Glutamatergic neuron (in vitro differentiated cells): ENCODE measurements at regions not wholly inside any gene's neighbourhood (a gene's known extent, or its start where the extent isn't known, plus 50 kb on each side); places are given as distances from the start of the nearest gene placed in this dataset.

Source experiments
- DNase-seq: peaks from one replicate; pipeline ENCODE4 v3.0.0; 2022
- H3K27ac Mint-ChIP-seq: one replicate; pipeline ENCODE4 v1.8.0; 2020; ENCODE audit warnings: mild to moderate bottlenecking, mixed read lengths, inconsistent platforms; ENCODE audit not compliant: unreplicated experiment
- H3K27me3 Mint-ChIP-seq: one replicate; pipeline ENCODE4 v1.8.0; 2020; ENCODE audit warnings: mild to moderate bottlenecking, moderate library complexity, mixed read lengths, inconsistent platforms; ENCODE audit not compliant: unreplicated experiment
- H3K36me3 Mint-ChIP-seq: one replicate; pipeline ENCODE4 v1.8.0; 2020; ENCODE audit warnings: mild to moderate bottlenecking, mixed read lengths, inconsistent platforms; ENCODE audit not compliant: unreplicated experiment
- H3K4me1 Mint-ChIP-seq: one replicate; pipeline ENCODE4 v1.8.0; 2020; ENCODE audit warnings: mild to moderate bottlenecking, low read depth, mixed read lengths, inconsistent platforms; ENCODE audit not compliant: unreplicated experiment
- H3K4me3 Mint-ChIP-seq: one replicate; pipeline ENCODE4 v1.8.0; 2020; ENCODE audit warnings: mild to moderate bottlenecking, mixed read lengths, inconsistent platforms; ENCODE audit not compliant: unreplicated experiment
- H3K9me3 Mint-ChIP-seq: one replicate; pipeline ENCODE4 v1.8.0; 2020; ENCODE audit warnings: mild to moderate bottlenecking, moderate library complexity, mixed read lengths, inconsistent platforms; ENCODE audit not compliant: unreplicated experiment
- CTCF ChIP-seq: fragments of 200-600 bp; sonication (generic); IDR thresholded peaks from one replicate; pipeline ENCODE4 v1.5.0; 2021; ENCODE audit not compliant: partially characterized antibody, unreplicated experiment

DNA sequence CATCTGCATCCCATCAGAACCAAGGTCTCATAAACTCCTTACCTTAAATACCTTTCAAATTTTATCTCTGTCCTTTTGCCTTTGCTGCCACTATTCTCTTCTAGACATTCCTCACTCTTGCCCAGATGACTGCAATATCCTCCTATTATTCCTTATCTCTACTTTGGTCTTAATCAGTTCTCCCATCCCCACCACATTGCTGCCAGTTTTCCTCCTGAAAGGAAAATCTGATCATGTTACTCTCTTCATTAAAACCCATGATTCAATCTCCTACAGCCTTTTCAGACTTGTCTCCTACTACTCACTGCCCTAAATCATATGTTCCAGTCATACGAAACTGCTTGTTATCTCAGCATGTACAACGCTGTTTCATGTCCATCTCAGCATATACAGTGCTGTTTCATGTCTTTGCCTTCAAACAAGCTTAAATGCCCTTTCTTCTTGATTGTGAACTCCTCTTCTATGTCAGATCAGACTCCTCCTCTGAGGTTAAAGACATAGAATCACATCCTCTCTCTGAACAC lies 152.6 kb upstream of the FST start:
- H3K9me3 Mint-ChIP-seq: no peaks in the 10 kb centered on the region
- no peak for DNase-seq
- H3K4me3 Mint-ChIP-seq: no peak overlapping the region
- no peaks in the 10 kb centered on the region for H3K36me3 Mint-ChIP-seq
- TF ChIP-seq CTCF: no peak
- H3K4me1 Mint-ChIP-seq: no peaks in the 10 kb centered on the region
- no peak overlapping the region for H3K27ac Mint-ChIP-seq
- no peaks in the 10 kb centered on the region for H3K27me3 Mint-ChIP-seq

GRCh38 chr5:53330491-53330890 lies 149.9 kb upstream of the FST start:
- no peaks in the 10 kb centered on the region for H3K9me3 Mint-ChIP-seq
- H3K36me3 Mint-ChIP-seq: no peaks in the 10 kb centered on the region
- no peak overlapping the region for H3K4me3 Mint-ChIP-seq
- no peaks in the 10 kb centered on the region for H3K4me1 Mint-ChIP-seq
- H3K27me3 Mint-ChIP-seq: no peaks in the 10 kb centered on the region
- no peak for TF ChIP-seq CTCF
- H3K27ac Mint-ChIP-seq: no peak overlapping the region
- no peak for DNase-seq

DNA sequence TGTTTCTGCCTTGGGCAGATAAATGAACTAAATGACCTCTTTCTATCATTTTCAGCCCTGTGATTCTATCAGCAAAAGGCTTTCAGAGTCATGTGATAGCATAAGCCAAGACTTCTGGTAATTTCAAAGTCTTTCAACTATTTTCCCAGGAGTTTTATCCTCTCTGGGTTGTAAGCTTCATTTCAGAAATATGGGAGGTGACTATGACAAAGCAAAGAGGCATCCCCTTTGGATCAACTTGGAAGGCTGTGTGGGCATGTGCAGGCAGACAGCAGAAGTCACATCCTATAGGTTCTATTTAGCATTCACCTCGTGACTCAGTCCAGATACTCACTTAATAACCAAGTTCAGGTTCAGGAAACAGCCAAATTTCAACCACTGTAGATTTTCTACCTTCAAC lies 149.0 kb upstream of the FST start:
- Mint-ChIP-seq H3K27me3 (no peaks in the 10 kb centered on the region), H3K27ac (no peak overlapping the region), H3K4me1 (no peaks in the 10 kb centered on the region), H3K4me3 (no peak overlapping the region), H3K9me3 (no peaks in the 10 kb centered on the region), H3K36me3 (no peaks in the 10 kb centered on the region)
- TF ChIP-seq CTCF: no peak
- DNase-seq: no peak

DNA sequence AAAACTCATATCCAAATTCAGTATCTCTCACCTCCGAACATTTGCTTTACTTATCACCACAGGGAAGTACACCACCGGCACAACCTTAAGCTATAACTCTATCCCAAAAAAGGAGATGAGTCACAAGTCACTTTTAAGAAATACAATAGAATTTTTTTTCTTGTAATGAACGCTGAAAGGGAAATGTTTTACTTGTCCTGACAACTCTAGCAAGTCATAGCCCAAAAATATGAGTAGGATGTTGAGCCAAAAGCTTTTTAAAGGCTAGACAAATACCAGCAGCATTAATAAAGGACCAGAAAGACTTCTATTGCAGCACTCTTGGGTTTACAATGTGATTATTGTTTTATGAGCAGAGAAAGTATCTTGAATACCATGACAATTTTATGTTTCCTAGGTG lies 147.3 kb upstream of the FST start:
- no peaks in the 10 kb centered on the region for H3K36me3 Mint-ChIP-seq
- no peaks in the 10 kb centered on the region for H3K27me3 Mint-ChIP-seq
- DNase-seq: no peak
- no peak overlapping the region for H3K4me3 Mint-ChIP-seq
- TF ChIP-seq CTCF: no peak
- no peaks in the 10 kb centered on the region for H3K4me1 Mint-ChIP-seq
- no peaks in the 10 kb centered on the region for H3K9me3 Mint-ChIP-seq
- no peak overlapping the region for H3K27ac Mint-ChIP-seq

DNA sequence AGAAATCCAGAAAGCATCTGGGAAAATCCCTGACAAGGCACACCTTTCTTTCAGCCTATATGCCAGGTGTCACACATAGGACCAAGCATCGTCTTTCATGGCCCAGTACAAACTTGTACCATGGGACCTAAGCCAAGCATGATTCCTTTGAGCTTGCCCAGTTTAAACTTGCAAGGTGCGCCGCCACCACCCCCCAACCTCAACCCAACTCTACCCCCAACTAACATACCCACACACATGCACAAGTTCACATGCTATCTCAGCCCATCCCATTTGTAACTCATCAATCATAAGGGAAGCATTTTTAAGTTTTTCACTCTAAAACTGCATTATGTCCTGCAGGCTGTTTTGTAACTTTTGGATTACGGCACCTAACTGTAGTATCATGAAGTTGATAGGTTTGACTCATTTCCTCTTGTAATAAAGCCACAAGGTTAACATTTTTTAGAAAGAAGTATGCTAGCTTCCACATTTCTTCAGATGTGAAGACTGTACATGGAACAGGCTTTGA lies 145.9 kb upstream of the FST start:
- Mint-ChIP-seq H3K9me3 (no peaks in the 10 kb centered on the region), H3K4me1 (no peaks in the 10 kb centered on the region), H3K27me3 (no peaks in the 10 kb centered on the region), H3K27ac (no peak overlapping the region), H3K36me3 (no peaks in the 10 kb centered on the region), H3K4me3 (no peak overlapping the region)
- no peak for DNase-seq
- no peak for TF ChIP-seq CTCF
